ENCODE measurements at regions not wholly inside any gene's neighbourhood (a gene's known extent, or its start where the extent isn't known, plus 50 kb on each side); places are given as distances from the start of the nearest gene placed in this dataset.
"Not testable (repeated sequence)": the region's sequence is repeated elsewhere in the genome, so short reads cannot be mapped to it uniquely, and the experiment has no call there.

DNA sequence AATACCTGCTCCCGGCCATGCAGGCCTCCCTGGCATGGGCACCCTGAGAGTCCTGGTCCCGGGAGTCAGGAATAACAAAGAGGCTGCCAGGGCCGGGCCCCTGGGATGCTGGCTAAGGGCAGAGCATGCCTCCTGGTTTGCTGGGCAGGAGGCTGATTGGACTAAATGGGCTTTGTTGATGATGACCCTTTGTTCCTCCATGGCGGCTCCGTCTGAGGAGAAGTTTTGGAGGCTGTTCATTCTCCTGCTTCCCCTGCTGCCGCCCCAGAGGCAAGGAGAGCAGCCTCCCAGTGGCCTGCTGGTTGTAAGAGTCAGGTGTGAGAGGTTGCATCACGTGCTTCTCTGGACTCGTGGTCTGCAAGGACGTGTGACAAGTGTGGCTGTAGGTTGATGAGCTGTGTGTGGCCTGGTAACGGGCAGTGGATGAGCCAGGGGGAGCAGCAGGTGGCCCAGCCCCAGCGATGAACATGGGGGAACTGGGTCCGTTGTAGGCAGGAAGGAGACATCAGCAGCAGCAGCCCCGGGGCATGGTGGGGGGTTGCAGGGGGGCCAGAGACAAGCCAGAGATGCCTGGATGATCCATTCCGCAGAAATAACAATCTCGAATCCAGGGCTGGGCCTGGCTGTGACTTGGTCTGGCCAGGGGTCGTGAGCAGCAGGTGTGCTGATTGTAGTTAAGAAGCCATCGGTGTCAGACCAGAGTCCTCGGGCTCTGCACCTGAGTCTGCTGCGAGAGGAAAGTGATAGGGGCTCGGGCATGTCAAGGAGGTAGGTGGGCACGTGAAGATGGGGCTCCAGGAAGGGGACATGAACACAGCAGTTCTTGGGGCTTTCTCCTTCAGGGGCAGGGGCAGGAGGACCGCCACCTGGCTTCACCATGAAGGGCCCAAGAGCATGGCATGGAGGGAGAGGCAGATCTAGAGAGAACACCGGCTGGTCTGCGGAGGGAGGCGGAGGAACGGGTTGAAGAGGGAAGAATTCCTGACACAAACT, 101.4 kb downstream of the TNFRSF13B start:
- DNase-seq: no peak

DNA sequence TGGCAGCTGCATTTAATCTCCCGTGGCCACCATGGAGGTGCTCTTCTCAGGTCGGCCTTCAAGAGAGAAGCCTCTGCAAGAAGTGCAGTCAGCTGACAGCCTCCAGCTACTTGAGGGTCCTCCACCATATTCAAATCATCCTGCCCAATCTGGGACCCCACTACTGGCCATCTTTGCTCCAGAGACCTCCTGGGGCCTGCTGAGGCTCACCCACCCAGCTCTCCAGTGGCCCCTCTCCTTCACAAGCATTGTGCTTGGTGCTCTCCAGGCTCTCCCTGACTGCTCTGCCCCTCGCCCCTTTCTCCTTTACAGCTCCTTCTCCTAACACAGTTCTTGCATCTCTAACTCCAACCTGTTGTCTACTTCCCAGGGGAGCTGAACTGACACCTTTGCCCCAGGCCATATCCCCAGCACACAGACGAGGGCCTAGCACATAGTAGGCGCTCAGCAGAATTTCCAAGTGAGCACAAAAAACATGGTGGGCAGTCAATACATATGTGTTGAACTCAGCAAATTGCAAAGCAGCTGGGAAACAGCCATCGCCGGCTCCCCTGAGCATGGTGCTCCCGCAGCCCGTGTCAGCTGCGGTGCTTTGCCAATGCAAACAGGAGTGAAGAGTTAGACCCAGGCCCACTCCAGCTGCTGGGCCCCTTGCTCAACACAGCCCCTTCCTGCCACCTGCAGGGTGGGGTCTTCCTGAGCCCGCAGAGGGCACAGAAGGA, 102.2 kb downstream of the TNFRSF13B start:
- not testable (repeated sequence) for DNase-seq

DNA sequence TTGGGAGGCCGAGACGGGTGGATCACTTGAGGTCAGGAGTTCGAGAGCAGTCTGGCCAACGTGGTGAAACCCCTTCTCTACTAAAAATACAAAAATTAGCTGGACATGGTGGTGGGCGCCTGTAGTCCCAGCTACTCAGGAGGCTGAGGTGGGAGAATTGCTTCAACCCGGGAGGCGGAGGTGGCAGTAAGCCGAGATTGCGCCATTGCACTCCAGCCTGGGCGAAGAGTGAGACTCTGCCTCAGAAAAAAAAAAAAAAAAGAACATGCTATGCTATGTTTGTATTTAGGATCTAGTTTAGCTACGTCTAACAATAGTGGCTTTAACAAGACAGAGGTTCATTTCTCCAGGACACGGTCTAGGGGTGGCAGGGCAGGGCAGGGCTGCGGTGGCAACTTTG, 103.3 kb downstream of the TNFRSF13B start:
- DNase-seq: not testable (repeated sequence)

DNA sequence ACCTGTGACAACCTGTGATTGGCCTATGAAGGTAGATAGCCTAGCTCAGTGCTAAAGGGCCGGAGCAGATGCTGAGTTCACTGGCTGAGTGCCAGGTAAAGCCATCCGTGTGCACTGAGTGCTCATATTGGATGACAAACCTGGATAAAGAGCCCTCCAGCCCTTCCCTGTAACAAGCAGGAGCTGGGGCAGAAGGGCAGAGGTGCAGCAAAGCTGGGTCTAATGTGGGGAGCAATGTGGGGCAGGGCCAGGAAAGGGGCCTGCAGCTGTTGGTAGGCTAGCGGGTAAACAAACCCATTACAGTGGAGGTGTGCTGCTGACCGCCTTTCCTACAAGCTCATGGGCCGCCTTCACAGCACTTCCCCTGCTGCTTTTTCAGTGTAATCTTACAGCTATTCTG, 104.4 kb downstream of the TNFRSF13B start:
- not testable (repeated sequence) for DNase-seq

DNA sequence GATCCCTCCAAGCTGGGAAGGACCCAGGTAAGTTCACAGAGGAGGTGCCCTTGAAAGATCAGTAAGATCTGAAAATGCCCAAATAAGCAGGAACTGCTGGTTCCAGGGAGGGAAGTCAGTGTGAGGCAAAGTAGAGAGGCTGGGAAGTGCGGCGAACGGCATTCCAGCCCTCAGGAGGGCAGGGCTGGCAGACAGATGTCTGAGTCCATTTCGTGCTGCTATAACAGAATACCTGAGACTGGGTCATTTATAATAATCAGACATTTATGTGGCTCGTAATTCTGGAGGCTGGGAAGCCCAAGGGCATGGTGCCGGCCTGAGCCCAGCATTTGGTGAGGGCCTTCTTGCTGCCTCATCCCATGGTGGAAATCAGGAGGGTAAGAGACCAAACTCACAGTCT, 105.1 kb downstream of the TNFRSF13B start:
- not testable (repeated sequence) for DNase-seq

DNA sequence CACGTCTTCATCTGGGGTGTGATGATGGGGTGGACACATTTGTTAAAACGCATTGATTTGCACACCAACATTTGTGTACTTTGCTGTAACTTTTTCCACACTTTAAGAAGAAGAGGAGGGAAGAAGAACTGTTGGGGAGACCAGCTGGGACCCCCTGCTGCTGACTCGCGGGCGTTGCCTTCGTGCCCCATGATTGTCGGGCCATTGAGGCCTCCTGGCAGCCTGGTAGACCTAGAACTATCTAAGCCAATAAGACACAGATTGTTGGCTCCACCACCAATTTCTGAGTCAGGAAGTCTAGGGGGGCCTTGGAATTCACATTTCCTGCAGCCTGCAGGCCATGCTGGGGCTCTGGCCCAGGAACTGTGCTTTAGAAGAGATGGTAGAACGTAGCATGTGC, 105.5 kb downstream of the TNFRSF13B start:
- no peak for DNase-seq

DNA sequence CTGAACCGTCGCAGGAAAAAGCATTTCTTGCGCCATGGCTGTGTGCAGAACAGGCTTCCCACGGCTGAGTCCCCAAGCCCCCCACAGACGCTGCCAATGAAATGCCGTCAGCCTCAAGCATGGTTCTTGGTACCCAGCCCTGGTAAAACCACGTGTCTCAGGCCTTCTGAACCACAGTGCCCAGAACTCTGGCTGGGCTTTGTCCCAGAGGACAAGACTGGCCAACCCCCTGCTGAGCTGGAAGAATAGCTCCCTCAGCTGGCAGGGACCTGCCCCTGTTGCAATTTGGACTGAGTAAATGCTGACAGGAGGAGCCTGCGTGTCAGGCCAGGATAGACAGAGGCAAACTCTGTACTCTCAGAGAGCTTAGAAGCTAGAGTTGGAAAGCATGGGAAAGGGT, 106.2 kb downstream of the TNFRSF13B start:
- not testable (repeated sequence) for DNase-seq

DNA sequence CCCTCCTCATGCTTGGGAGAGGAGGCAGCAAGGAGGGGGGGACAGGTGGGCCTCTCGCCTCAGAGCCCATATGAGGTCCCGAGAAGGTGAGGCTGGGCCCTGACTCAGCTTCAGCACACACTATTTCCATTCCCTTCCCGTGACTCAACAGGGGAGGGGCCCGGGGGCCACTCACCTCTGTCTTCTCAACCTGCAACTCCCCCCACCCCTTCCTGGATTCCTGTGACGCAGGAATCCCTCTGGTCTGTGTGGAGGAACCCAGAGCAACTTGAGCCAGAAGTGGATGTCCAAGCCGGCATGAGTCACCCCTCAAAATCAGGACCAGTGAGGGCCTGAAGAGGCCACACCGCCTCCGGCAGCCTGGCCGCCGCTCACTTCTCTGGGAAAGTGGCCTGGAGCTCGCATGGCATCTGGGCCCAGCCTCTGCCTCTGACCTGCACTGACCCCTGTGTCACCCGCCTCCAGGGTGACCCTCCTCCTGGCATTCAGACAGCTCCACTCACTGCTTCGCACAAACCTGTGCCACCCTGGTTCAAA, 106.8 kb downstream of the TNFRSF13B start:
- DNase-seq: not testable (repeated sequence)

DNA sequence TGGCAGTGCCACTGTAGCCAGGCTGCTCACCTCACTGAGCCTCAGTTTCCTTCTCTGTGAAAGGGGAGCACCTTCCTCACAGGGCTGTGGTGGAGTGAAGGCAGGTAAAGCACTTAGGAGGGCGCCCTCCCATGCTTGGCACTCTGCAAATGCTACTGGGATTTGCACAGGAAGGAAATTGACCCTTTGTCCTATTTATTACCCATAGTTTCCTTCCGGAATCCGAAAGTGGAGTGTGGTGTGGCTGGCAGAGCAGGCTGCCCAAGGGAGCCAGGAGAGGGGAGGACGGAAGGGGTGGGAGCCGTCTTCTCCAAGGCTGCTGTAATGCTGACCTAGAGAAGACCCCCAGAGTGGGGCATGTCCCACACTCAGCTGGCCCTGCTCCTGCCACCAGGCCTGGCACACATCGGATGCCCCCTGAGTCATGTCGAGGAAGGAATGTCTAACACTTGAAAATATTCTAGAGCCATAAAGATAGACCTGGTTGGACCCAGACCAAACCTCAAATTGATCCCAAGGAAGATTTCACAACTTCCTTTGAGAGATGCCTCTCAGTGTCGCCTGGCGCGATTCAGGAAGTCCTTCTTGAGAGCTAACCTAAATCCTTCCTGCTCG, 107.3 kb downstream of the TNFRSF13B start:
- not testable (repeated sequence) for DNase-seq

DNA sequence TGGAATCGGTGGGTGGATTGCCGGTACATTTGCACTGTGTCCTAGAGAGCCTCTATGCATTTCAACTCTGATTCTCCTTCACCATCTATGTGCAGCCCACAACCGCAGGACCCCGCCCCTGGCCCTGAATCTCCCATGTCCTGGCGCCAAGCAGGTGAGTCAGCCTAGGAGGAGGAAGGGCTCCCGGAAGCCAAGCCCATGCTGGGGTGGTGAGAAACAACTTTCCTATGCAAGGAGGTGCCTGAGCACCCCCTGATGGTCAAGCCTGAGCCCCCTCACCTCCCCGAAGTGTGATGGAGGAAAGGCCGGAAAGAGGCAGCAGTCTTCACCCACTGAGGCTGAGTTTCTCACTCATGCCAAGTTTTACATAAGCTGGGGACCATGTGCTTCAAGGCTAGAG, 110.8 kb downstream of the TNFRSF13B start:
- peak; percentile 15 for DNase-seq

DNA sequence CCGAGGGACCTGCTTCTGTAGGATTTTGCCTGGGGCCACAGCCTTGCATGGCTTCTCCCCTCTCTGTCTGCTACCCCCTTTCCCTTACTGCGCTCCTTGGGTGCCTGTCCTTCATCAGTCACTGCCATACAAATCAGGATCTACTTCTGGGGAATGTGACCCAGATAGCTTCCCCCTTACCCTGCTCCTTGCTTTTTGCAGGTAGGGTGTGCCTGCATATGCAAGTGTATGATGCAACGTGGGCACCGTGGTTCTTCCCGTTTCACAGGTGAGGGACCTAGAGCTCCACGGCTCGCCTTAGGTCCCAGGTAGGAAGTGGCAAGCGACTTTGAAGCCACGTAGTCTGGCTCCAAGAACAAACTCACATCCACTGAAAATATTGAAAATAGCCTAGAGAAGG, 111.5 kb downstream of the TNFRSF13B start:
- DNase-seq: not testable (repeated sequence)

DNA sequence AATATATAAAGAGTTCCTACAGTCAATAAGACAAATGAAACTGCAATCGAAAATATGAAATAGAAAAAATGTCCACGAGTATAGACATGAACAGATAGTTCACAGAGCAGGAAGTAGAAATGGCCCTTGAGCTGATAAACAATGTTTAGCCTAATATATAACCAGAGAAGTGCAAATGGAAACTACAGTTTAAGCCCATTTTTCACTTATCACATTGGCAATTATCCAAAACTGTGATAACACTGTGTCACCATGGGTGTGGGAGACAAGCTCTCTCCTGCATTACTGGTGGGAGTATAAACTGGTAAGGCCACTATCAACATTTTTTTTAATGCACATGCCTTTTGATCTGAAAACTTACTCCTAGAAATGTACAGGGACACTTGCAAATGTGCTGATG, 112.4 kb downstream of the TNFRSF13B start:
- DNase-seq: not testable (repeated sequence)

DNA sequence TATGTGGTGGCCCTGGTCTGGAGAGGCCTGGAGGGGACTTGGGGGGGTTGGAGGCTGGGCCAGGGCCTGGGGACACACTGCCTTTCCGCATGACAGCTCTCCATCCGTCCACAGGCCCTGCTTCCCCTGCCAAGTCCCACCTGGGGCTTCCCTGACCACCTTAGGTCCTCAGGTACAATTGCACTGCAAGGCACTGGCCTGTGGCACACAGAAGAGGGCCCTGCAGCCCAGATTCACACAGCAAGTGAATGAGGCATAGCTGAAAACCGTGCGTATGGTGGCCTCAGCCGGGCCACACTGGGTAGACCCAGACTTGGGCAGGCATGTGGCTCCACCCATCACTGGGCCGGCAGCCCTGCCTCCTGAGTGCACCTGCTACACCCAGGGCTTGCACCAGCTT, 114.2 kb downstream of the TNFRSF13B start:
- DNase-seq: not testable (repeated sequence)

DNA sequence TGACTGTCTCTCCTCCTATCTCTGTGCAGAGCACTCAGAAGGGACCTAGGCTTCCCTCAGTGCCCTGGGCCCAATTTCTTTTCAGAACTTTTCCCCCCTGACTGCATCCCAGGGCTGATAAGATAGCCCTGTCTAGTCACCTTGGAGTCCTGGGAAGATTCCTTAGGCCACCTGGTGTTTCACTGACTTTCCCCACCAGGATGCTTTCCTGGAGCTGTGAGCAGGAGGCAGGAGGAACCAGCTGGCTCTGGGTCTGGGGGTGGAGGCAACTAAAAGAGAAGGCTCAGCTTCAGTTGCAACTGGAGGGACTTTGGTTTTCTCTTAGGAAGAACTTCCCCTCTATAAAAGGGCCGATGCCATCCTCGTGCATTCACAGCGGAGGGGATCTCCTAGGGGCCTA, 115.1 kb downstream of the TNFRSF13B start:
- DNase-seq: not testable (repeated sequence)

DNA sequence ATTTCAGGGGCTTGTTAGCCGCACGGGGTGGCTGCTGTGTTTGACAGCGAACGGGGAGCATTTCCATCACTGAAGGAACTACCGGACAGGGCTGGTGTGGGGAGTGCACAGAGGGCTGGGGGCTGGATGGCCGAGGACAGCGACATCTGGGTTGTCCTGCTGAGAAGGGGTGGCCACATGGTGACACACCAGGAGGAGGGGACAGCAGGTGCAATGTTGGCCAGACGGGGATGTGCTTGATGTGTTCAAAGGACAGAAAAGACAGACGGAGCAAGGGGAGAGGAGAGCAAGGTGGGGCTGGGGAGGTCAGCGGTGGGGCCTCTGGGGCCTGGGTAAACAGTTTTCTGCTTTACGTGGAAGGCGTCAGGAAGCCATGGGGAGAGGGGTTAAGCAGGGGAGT, 115.7 kb downstream of the TNFRSF13B start:
- not testable (repeated sequence) for DNase-seq

DNA sequence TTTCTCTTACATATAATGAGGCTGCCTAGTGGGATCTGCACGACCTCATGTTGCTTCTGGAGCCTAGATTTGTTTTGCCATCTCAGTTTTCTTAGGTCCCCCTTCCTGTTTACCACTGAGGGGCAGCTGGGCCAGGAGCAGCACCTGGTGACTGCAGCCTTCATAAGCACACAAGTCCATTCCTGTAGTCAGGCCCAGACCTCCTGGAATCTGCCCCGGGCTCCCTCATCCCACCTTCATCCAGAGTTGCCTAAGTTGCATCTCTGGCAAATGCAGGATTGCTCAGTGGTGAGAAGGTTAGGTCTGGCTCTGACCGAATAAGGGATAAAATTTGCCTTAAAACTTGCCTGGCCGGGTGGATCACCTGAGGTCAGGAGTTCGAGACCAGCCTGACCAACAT, 117.3 kb downstream of the TNFRSF13B start:
- DNase-seq: not testable (repeated sequence)

DNA sequence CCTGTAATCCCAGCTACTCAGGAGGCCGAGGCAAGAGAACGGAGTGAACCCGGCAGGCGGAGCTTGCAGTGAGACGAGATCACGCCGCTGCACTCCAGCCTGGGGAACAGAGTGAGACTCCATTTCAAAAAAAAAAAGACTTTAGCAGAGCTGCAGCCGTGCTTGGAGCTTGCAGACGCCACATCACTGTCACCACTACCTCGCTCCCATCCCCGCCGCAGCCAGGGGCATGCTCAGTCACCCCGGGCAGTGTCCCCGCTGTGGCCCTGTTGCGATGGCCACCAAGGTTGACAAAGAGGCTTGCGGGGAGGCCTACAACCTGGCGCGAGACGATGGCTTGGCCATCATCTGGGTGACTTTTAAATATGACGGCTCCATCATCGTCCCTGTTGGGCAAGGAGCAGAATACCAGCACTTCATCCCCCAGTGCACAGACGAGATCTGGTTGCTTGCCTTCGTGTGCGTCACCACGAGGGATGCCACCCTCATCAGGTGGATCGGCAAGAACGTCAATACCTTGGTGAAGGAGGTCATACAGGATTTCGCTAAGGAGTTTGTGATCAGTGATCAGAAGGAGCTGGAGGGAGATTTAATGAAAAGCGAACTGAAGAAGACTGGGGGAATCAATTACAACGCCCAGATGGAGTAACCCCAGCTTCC, 118.1 kb downstream of the TNFRSF13B start:
- no peak for DNase-seq

DNA sequence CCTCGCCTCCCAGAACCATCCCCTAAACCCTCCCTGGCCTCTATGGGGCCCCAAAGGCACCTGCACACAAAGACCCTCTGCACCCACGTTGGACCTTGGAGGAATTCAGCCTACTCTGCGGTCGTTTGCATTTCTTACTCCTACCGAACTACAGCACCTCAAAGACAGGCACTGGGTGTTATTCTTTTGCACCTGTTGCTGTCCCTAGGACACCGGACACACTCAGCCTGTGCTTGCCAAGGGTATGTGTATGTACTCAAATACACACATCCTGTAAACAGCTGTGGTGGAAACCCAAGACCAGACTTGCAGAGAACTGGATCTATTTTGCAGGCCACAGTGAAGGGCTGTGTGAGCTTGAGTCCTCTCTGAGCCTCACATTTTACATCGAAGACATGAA, 122.1 kb downstream of the TNFRSF13B start:
- DNase-seq: not testable (repeated sequence)

DNA sequence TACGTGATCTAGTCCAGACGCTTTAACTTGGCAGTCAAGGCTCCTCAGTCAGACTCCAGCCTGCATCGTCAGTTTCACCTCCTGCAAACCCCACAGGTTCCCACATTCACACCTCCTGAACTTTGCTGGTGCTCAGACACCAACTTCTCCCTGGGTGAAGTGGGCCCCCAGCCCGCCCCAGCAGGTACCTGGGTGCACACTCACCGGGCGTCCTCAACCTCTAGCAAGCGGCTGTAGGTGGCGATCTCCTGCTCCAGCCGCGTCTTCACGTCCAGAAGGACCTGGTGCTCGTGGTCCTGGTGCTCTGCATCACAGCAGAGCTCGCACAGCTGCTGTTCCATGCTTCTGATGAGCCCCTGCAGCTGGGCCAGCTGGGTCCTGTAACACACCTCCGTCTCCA, 122.9 kb downstream of the TNFRSF13B start:
- DNase-seq: not testable (repeated sequence)

DNA sequence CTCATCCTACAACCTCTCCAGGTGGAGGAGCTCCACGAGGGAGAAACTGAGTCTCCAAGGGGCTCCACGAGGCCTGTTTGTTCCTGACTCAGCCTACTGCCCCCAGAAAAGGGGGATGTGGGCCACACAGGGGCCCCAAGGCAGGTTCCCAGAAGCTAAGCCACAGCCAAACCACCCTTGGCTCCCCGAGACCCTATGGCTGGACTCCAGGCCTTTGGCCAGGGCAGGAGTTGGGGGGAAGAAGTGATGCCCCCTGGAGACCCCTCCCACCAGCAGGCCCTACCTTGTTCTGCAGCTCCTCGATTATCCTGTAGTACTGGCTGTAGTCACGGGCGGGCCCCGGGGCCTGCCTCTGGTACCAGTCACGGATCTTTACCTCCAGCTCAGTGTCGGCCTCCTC, 126.8 kb downstream of the TNFRSF13B start:
- not testable (repeated sequence) for DNase-seq

DNA sequence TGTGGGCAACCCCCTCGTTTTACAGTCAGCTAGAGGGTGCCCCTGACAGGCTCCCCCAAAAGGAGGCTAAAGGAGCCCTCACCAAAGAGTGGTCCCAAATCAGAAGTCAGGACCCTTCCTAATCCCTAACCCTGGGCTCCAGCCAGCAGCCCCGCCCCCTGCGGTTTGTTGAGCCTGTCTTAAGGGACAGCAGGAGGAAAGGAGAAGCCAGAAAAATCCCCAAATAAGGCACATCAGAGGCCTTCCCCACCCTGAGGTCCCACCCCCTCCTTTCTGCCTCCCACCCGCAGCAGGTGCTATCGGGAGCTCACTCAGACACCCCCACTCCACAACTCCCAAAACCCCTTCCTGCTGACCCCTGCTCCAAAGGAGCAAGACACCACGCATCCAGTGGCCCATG, 127.2 kb downstream of the TNFRSF13B start:
- DNase-seq: not testable (repeated sequence)

DNA sequence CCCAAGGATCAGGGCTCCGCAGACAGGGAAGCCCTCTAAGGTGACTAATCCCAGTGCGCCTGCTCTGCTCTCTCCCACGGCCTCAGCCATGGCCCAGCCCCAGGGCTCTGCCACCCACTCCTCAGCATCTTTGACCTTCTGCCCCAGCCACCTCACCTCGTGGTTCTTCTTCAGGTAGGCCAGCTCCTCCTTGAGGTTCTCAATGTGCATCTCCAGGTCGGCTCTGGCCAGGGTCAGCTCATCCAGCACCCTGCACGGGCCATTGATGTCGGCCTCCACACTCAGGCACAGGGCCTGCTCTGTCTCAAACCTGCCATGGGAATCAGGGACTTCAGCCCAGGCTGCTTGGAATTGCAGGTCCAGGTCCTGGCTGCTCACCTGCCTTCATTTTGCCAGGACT, 128.4 kb downstream of the TNFRSF13B start:
- not testable (repeated sequence) for DNase-seq

All from dermis blood vessel endothelial cell (primary cell).